Loucy (cell line): ENCODE measurements at regions not wholly inside any gene's neighbourhood (a gene's known extent, or its start where the extent isn't known, plus 50 kb on each side); places are given as distances from the start of the nearest gene placed in this dataset.

Experiments used
- EZH2phosphoT487 ChIP-seq: fragments of 200-600 bp; IDR thresholded peaks from 2 replicates; pipeline ENCODE4 v1.6.1; 2018; ENCODE audit warnings: antibody characterized with exemption, mild to moderate bottlenecking, moderate library complexity, borderline replicate concordance
- TF ChIP-seq, protein P1 (sequence below): fragments of 200-600 bp; sonication (generic); conservative IDR thresholded peaks from 2 replicates; pipeline ENCODE4 v1.5.1; 2014; ENCODE audit warnings: mild to moderate bottlenecking, antibody characterized with exemption, low read length

DNA sequence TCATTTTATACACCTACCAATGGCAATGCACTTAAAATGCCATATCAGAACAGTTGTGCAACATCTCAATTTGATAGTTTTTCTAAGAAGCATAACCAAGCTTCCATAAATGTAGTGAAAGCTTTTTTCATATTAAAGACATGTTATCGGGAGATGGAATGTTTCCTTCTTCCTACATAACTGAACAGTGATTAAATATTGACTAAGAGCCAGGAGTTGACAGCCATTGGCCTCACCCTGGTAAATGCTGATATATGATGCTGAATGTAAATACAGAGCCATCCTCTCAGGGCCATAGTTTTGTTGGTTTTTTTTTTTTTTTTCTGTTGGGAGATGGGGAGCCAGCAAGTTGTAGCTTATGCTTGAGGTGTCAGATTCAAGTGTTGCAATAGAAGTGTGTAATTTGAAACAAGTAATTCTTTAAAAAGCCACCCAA lies 203.3 kb upstream of the IL12A start:
- TF ChIP-seq, protein P1, sequence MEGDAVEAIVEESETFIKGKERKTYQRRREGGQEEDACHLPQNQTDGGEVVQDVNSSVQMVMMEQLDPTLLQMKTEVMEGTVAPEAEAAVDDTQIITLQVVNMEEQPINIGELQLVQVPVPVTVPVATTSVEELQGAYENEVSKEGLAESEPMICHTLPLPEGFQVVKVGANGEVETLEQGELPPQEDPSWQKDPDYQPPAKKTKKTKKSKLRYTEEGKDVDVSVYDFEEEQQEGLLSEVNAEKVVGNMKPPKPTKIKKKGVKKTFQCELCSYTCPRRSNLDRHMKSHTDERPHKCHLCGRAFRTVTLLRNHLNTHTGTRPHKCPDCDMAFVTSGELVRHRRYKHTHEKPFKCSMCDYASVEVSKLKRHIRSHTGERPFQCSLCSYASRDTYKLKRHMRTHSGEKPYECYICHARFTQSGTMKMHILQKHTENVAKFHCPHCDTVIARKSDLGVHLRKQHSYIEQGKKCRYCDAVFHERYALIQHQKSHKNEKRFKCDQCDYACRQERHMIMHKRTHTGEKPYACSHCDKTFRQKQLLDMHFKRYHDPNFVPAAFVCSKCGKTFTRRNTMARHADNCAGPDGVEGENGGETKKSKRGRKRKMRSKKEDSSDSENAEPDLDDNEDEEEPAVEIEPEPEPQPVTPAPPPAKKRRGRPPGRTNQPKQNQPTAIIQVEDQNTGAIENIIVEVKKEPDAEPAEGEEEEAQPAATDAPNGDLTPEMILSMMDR = no peak
- no peak for TF ChIP-seq EZH2phosphoT487
